ENCODE measurements at regions not wholly inside any gene's neighbourhood (a gene's known extent, or its start where the extent isn't known, plus 50 kb on each side); places are given as distances from the start of the nearest gene placed in this dataset.

DNA sequence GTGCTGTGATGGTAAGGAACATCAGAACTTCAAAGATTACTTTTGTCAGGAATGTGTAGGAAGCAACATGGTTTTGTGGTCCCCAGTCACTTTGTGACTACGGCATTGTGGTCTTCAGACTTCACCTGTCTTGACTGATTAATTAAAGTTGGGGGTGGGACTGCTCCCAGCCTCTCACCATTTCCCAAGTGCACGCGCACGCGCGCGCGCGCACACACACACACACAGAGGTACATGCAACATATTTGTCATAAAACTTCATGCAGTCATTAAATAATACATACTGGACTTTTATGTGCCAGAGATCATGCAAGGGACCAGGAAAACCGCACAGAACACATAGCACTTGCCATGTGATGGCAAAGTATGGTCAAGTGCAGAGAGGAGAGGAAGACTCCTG is 181.2 kb downstream of the EVX1 start:
- Mint-ChIP-seq H3K4me3 (no peak overlapping the region), H3K27me3 (ENCODE audit: low read depth) (no peaks in the 10 kb centered on the region), H3K27ac (ENCODE audit: unreplicated experiment) (no peak overlapping the region), H3K36me3 (ENCODE audit: low read depth) (no peaks in the 10 kb centered on the region), H3K9me3 (no peaks in the 10 kb centered on the region), H3K4me1 (no peaks in the 10 kb centered on the region)
- no peak for DNase-seq (ENCODE audit: low read depth, low spot score)
- TF ChIP-seq, protein P1, sequence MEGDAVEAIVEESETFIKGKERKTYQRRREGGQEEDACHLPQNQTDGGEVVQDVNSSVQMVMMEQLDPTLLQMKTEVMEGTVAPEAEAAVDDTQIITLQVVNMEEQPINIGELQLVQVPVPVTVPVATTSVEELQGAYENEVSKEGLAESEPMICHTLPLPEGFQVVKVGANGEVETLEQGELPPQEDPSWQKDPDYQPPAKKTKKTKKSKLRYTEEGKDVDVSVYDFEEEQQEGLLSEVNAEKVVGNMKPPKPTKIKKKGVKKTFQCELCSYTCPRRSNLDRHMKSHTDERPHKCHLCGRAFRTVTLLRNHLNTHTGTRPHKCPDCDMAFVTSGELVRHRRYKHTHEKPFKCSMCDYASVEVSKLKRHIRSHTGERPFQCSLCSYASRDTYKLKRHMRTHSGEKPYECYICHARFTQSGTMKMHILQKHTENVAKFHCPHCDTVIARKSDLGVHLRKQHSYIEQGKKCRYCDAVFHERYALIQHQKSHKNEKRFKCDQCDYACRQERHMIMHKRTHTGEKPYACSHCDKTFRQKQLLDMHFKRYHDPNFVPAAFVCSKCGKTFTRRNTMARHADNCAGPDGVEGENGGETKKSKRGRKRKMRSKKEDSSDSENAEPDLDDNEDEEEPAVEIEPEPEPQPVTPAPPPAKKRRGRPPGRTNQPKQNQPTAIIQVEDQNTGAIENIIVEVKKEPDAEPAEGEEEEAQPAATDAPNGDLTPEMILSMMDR (conservative IDR thresholded peaks at IDR 0.05) = no peak

DNA sequence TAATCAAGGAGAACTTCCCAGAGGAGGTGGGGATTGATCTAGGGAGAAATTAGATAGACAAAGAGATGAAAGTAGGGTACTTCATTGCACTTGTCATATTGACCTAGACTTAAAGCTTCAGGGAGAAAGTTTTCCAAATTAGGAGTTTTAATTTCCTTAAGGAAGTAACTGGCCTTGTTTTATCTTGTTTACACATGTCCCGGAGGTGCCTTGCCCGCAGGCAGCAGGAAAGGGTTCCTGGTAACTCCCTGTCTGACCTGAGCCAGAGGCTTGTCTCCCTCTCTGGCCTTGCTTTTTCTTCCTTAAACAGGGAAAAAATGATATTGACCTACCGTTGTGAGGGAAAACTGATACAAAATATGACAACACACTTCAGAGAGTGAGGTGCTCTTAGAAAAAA is 181.6 kb downstream of the EVX1 start:
- no peaks in the 10 kb centered on the region for H3K4me1 Mint-ChIP-seq
- no peaks in the 10 kb centered on the region for H3K27me3 Mint-ChIP-seq (ENCODE audit: low read depth)
- no peaks in the 10 kb centered on the region for H3K9me3 Mint-ChIP-seq
- no peak overlapping the region for H3K27ac Mint-ChIP-seq (ENCODE audit: unreplicated experiment)
- H3K36me3 Mint-ChIP-seq (ENCODE audit: low read depth) = no peaks in the 10 kb centered on the region
- H3K4me3 Mint-ChIP-seq = no peak overlapping the region
- no peak for DNase-seq (ENCODE audit: low read depth, low spot score)
- TF ChIP-seq, protein P1 (conservative IDR thresholded peaks at IDR 0.05) = no peak

DNA sequence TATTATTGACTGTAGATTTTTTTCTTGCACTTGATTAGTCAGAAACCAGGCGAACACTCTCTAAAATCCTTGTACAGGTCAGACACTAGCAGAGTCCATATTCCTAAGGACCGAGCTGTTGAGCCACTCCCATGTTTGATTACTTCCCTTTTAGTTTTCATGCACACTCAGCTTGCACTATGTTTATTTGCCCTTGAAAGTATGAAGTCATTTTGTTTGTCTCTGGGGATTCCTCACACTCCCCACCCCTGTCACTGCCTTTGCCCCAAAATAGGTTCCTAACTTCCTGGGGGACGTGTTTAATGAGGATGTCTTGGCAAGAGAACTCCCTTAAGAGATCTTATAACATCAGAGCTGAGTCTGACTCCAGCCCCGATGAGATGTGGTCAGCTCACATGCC is 182.1 kb downstream of the EVX1 start:
- Mint-ChIP-seq H3K27ac (ENCODE audit: unreplicated experiment) (no peak overlapping the region), H3K36me3 (ENCODE audit: low read depth) (no peaks in the 10 kb centered on the region), H3K4me1 (no peaks in the 10 kb centered on the region), H3K4me3 (no peak overlapping the region), H3K9me3 (no peaks in the 10 kb centered on the region), H3K27me3 (ENCODE audit: low read depth) (no peaks in the 10 kb centered on the region)
- TF ChIP-seq, protein P1 (conservative IDR thresholded peaks at IDR 0.05) = no peak
- no peak for DNase-seq (ENCODE audit: low read depth, low spot score)

DNA sequence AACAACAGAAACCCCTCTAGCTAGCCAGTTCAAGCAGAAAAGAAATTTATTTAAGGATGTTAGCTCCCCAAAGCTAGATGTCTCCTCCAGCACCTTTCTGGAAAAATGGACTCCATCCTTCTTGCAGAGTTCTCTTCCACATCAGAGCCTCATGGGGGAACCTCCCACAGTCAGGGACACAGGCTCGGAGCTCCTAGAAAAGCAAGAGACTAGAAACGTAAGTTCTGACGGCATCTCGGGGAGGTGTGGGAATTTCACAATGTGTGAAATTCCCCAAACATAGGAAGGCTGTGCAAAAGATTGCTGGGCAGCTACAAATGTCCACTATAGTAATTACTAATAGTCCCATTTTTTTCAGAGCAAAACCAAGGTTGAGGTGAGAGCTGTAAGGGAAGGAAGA is 184.8 kb downstream of the EVX1 start:
- Mint-ChIP-seq H3K36me3 (ENCODE audit: low read depth) (no peaks in the 10 kb centered on the region), H3K4me1 (no peaks in the 10 kb centered on the region)

DNA sequence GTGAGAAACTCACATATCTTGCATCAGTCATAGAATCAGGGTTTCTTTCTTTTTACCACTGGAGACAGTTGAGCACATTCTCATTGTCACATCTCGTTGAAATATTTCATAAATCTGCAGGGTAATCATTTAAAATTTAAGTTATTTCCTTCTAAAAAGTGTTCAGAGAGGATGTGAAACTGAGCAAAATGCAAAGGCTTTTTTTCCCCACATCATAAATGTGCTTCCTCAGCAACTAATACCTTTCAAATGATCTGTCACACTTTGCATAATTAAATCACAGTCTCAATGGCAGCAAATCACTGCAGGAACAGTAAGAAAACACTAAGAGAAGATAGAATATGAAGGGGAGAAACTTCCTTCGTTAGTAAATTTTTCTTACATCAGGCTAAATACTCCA is 187.5 kb downstream of the EVX1 start:
- no peak for DNase-seq (ENCODE audit: low read depth, low spot score)
- TF ChIP-seq, protein P1 (conservative IDR thresholded peaks at IDR 0.05) = no peak
- H3K4me3 Mint-ChIP-seq = no peak overlapping the region
- H3K9me3 Mint-ChIP-seq = no peaks in the 10 kb centered on the region
- no peak overlapping the region for H3K27ac Mint-ChIP-seq (ENCODE audit: unreplicated experiment)
- no peaks in the 10 kb centered on the region for H3K27me3 Mint-ChIP-seq (ENCODE audit: low read depth)
- H3K4me1 Mint-ChIP-seq = no peaks in the 10 kb centered on the region
- no peaks in the 10 kb centered on the region for H3K36me3 Mint-ChIP-seq (ENCODE audit: low read depth)

More for the DNA sequence above, 184.8 kb downstream of the EVX1 start:
- DNase-seq (ENCODE audit: low read depth, low spot score) = no peak
- no peak overlapping the region for H3K4me3 Mint-ChIP-seq
- no peaks in the 10 kb centered on the region for H3K9me3 Mint-ChIP-seq
- H3K27me3 Mint-ChIP-seq (ENCODE audit: low read depth) = no peaks in the 10 kb centered on the region
- no peak overlapping the region for H3K27ac Mint-ChIP-seq (ENCODE audit: unreplicated experiment)
- TF ChIP-seq, protein P1 (conservative IDR thresholded peaks at IDR 0.05) = no peak

DNA sequence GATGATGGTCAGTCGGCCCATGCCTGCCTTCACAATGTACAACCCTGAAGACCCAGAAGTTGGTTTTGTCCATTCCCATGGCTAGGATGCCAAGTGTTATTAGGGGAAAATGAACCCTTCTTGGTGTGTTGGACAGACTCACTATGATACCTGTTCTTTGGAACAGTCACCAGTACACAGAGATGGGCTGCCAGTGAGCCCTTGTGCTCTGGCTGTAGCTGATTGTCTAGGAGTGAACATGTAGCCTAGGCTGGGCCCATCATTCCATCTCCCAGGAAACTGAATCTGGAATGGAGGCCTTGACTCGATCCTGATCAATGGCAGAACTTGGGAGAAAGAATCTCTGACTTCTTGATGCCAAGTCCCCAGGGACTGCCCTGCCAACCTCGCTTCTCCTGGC is 188.9 kb downstream of the EVX1 start:
- Mint-ChIP-seq H3K27ac (ENCODE audit: unreplicated experiment) (no peak overlapping the region), H3K4me3 (no peak overlapping the region), H3K36me3 (ENCODE audit: low read depth) (no peaks in the 10 kb centered on the region), H3K4me1 (no peaks in the 10 kb centered on the region), H3K27me3 (ENCODE audit: low read depth) (no peaks in the 10 kb centered on the region), H3K9me3 (no peaks in the 10 kb centered on the region)
- no peak for DNase-seq (ENCODE audit: low read depth, low spot score)
- TF ChIP-seq, protein P1 (conservative IDR thresholded peaks at IDR 0.05) = no peak

Data from neural crest cell (in vitro differentiated cells).